SH-SY5Y (cell line): ENCODE measurements at regions not wholly inside any gene's neighbourhood (a gene's known extent, or its start where the extent isn't known, plus 50 kb on each side); places are given as distances from the start of the nearest gene placed in this dataset.

Experiments
- GATA2 ChIP-seq: IDR thresholded peaks from 2 replicates; pipeline ENCODE4 v1.6.1; 2011; ENCODE audit warnings: mild to moderate bottlenecking, low read depth, low read length
- GATA3 ChIP-seq: IDR thresholded peaks from 2 replicates; pipeline ENCODE4 v1.6.1; 2011; ENCODE audit warnings: low read depth, mild to moderate bottlenecking, low read length, moderate library complexity

GRCh38 chr4:128362760-128363159, 75.1 kb upstream of the PGRMC2 start:
- TF ChIP-seq GATA2 (no peak), GATA3 (no peak)
